Endodermal cell (in vitro differentiated cells): ENCODE measurements at regions not wholly inside any gene's neighbourhood (a gene's known extent, or its start where the extent isn't known, plus 50 kb on each side); places are given as distances from the start of the nearest gene placed in this dataset.
A peak's percentile ranks its signal among the peaks of the same experiment; 100 is the strongest.

Source experiments
- DNase-seq: peaks from one replicate; pipeline ENCODE4 v3.0.0-alpha.2; 2017
- H3K27ac ChIP-seq: 2 replicates; pipeline ENCODE4 v1.5.1; 2013; ENCODE audit warnings: mild to moderate bottlenecking, low read depth, low read length, moderate library complexity
- H3K27me3 ChIP-seq: 2 replicates; pipeline ENCODE4 v1.6.1; 2013; ENCODE audit warnings: mild to moderate bottlenecking, low read length, moderate library complexity; ENCODE audit not compliant: insufficient read depth, control insufficient read depth, poor library complexity, severe bottlenecking
- H3K36me3 ChIP-seq: 2 replicates; pipeline ENCODE4 v1.7.0; 2013; ENCODE audit warnings: mild to moderate bottlenecking, low read length, moderate library complexity; ENCODE audit not compliant: control insufficient read depth, insufficient read depth
- H3K4me1 ChIP-seq: one replicate; pipeline ENCODE4 v1.7.0; 2013; ENCODE audit warnings: low read length; ENCODE audit not compliant: control insufficient read depth, insufficient read depth
- H3K4me3 ChIP-seq: 2 replicates; pipeline ENCODE4 v1.5.1; 2013; ENCODE audit warnings: mild to moderate bottlenecking, low read length, moderate library complexity
- H3K9ac ChIP-seq: 2 replicates; pipeline ENCODE4 v1.6.1; 2013; ENCODE audit warnings: mild to moderate bottlenecking, low read length, moderate library complexity; ENCODE audit not compliant: poor library complexity, severe bottlenecking; ENCODE audit errors: extremely low read depth
- H3K9me3 ChIP-seq: 2 replicates; pipeline ENCODE4 v1.6.1; 2013; ENCODE audit warnings: mild to moderate bottlenecking, low read length, moderate library complexity; ENCODE audit not compliant: control insufficient read depth
- H3K27ac Mint-ChIP-seq: 2 replicates; pipeline ENCODE4 v1.8.0; 2020; ENCODE audit warnings: mixed read lengths
- H3K27me3 Mint-ChIP-seq: 2 replicates; pipeline ENCODE4 v1.8.0; 2021; ENCODE audit warnings: mild to moderate bottlenecking, mixed read lengths; ENCODE audit not compliant: insufficient read depth
- H3K36me3 Mint-ChIP-seq: 2 replicates; pipeline ENCODE4 v1.8.0; 2020; ENCODE audit warnings: low read depth, mixed read lengths
- H3K4me1 Mint-ChIP-seq: 2 replicates; pipeline ENCODE4 v1.8.0; 2020; ENCODE audit warnings: mixed read lengths
- H3K4me3 Mint-ChIP-seq: 2 replicates; pipeline ENCODE4 v1.8.0; 2020; ENCODE audit warnings: mild to moderate bottlenecking, moderate library complexity, mixed read lengths
- H3K9me3 Mint-ChIP-seq: 2 replicates; pipeline ENCODE4 v1.8.0; 2020; ENCODE audit warnings: mild to moderate bottlenecking, mixed read lengths
- CTCF ChIP-seq: fragments of 200-600 bp; sonication (generic); conservative IDR thresholded peaks from 2 replicates; pipeline ENCODE4 v1.5.0; 2021; ENCODE audit warnings: antibody characterized with exemption, mild to moderate bottlenecking
- WGBS, 2 experiments: methylation state at CpG; one replicate each; pipeline versions ENCODE4 v1.1.5 to v1.1.7; 2013; ENCODE audit warnings: missing lambda C conversion rate in 2 of 2, mixed read lengths in 1 of 2; ENCODE audit not compliant: insufficient coverage in 1 of 2, insufficient read length in 1 of 2; 5-methylcytosine and 5-hydroxymethylcytosine counted together

GRCh38 chr13:81771951-81772350, 1431.0 kb upstream of the SPRY2 start:
- H3K4me1 Mint-ChIP-seq: peaks cover 35% of the 10 kb centered on the region

GRCh38 chr13:81770868-81771505, 1430.1 kb upstream of the SPRY2 start:
- peaks cover 16% of the 10 kb centered on the region for H3K4me1 ChIP-seq
- Mint-ChIP-seq H3K36me3 (peaks cover 7% of the 10 kb centered on the region), H3K27ac (peak overlapping the region; percentile 89), H3K9me3 (peaks cover 11% of the 10 kb centered on the region), H3K27me3 (no peaks in the 10 kb centered on the region), H3K4me1 (peaks cover 35% of the 10 kb centered on the region), H3K4me3 (no peak overlapping the region)
- H3K27me3 ChIP-seq: no peaks in the 10 kb centered on the region
- DNase-seq: peak; percentile 45
- TF ChIP-seq CTCF: no peak
- no peak overlapping the region for H3K27ac ChIP-seq
- peak overlapping the region; percentile 48 for H3K9ac ChIP-seq
- peaks cover 19% of the 10 kb centered on the region for H3K9me3 ChIP-seq
- H3K4me3 ChIP-seq: peak overlapping the region; percentile 19
- 79% methylated on average over 2 of the region's 2 CpGs; no CpG with 5 or more reads in 1 of the 2 experiments for WGBS, 2 experiments
- H3K36me3 ChIP-seq: peaks cover 4% of the 10 kb centered on the region

More at GRCh38 chr13:81771951-81772350, 1431.0 kb upstream of the SPRY2 start:
- DNase-seq: peak; percentile 45
- Mint-ChIP-seq H3K27me3 (no peaks in the 10 kb centered on the region), H3K9me3 (peaks cover 8% of the 10 kb centered on the region), H3K36me3 (peaks cover 7% of the 10 kb centered on the region), H3K4me3 (no peak overlapping the region), H3K27ac (peak overlapping the region; percentile 89)
- Histone ChIP-seq H3K9me3 (peaks cover 21% of the 10 kb centered on the region), H3K4me3 (no peak overlapping the region), H3K27ac (no peak overlapping the region), H3K36me3 (peaks cover 4% of the 10 kb centered on the region), H3K27me3 (no peaks in the 10 kb centered on the region), H3K4me1 (peaks cover 16% of the 10 kb centered on the region), H3K9ac (peak overlapping the region; percentile 48)
- TF ChIP-seq CTCF: no peak
- WGBS, 2 experiments: 18 to 64% methylated on average over 1 of the region's 2 CpGs

- Mint-ChIP-seq H3K4me3 (no peak overlapping the region), H3K36me3 (peaks cover 25% of the 10 kb centered on the region), H3K4me1 (no peaks in the 10 kb centered on the region), H3K27ac (no peak overlapping the region), H3K9me3 (peaks cover 25% of the 10 kb centered on the region), H3K27me3 (no peaks in the 10 kb centered on the region)
- H3K27ac ChIP-seq: no peak overlapping the region
- no peak overlapping the region for H3K4me3 ChIP-seq
- no peaks in the 10 kb centered on the region for H3K4me1 ChIP-seq
- H3K27me3 ChIP-seq: no peaks in the 10 kb centered on the region
- TF ChIP-seq CTCF: peak; percentile 56
- H3K9ac ChIP-seq: no peak overlapping the region
- DNase-seq: no peak
- peaks cover 25% of the 10 kb centered on the region for H3K9me3 ChIP-seq
- peaks cover 10% of the 10 kb centered on the region for H3K36me3 ChIP-seq
- 96% methylated on average over 1 of the region's 1 CpG; no CpG with 5 or more reads in 1 of the 2 experiments for WGBS, 2 experiments
These were observed 1421.5 kb upstream of the SPRY2 start for GRCh38 chr13:81762449-81762848.
